T-cell (primary cell): ENCODE measurements at regions not wholly inside any gene's neighbourhood (a gene's known extent, or its start where the extent isn't known, plus 50 kb on each side); places are given as distances from the start of the nearest gene placed in this dataset.

Experiments used
- ATAC-seq, 4 experiments: fragments of 200-7000 bp in 3 of 4; fragments of 150-1000 bp in 1 of 4; cut with Tn5 transposase; replicated peaks in 1 of 4; 1 replicate in 3 of 4; 2 replicates in 1 of 4; pipeline ENCODE4 v1.10.0; 2021; ENCODE audit warnings: moderate library complexity in 3 of 4, mild to moderate bottlenecking in 2 of 4, moderate number of reproducible peaks in 1 of 4
- CTCF ChIA-PET, 2 donors: fragments of 300-600 bp; sonication (Branson Sonifier 250); formaldehyde crosslinking; loops; one replicate each; lab custom pipeline; 2022; ENCODE audit warnings: antibody characterized with exemption in 2 of 2; lab: Charles Lee
- POLR2A ChIA-PET, 2 donors: fragments of 300-600 bp; sonication (Branson Sonifier 250); formaldehyde crosslinking; loops; one replicate each; lab custom pipeline; 2022; ENCODE audit warnings: antibody characterized with exemption in 2 of 2; lab: Charles Lee
- DNase-seq, 35 experiments: peaks; one replicate each; pipeline versions ENCODE4 v3.0.0 to v3.0.0-alpha.2; 2013 to 2023
- H3K27ac ChIP-seq: one replicate; pipeline ENCODE4 v1.5.1; 2013; ENCODE audit warnings: low read length
- H3K27me3 ChIP-seq, 2 experiments: replicated peaks in 1 of 2; 1 replicate in 1 of 2; 2 replicates in 1 of 2; pipeline versions ENCODE4 v1.6.1 to v1.7.0; 2013; ENCODE audit warnings: low read length in 1 of 2, mixed read lengths in 1 of 2; ENCODE audit not compliant: control insufficient read depth in 2 of 2, insufficient read depth in 2 of 2; ENCODE audit errors: extremely low read depth in 1 of 2
- H3K36me3 ChIP-seq, 2 donors: 1 replicate in 1 of 2; 2 replicates in 1 of 2; pipeline versions ENCODE4 v1.6.1 to v1.7.0; 2013; ENCODE audit warnings: low read length in 1 of 2; ENCODE audit not compliant: control insufficient read depth in 2 of 2, insufficient read depth in 1 of 2; ENCODE audit errors: extremely low read depth in 1 of 2
- H3K4me1 ChIP-seq, 2 experiments: 1 replicate in 1 of 2; 2 replicates in 1 of 2; pipeline versions ENCODE4 v1.6.1 to v1.7.0; 2013; ENCODE audit warnings: low read length in 2 of 2, mixed read lengths in 1 of 2; ENCODE audit not compliant: insufficient read depth in 2 of 2, control insufficient read depth in 1 of 2; ENCODE audit errors: extremely low read depth in 1 of 2
- H3K4me3 ChIP-seq, 2 donors: 1 replicate in 1 of 2; 2 replicates in 1 of 2; pipeline versions ENCODE4 v1.5.1 to v1.7.0; 2013; ENCODE audit warnings: mild to moderate bottlenecking in 2 of 2, low read length in 1 of 2, moderate library complexity in 1 of 2; ENCODE audit not compliant: control insufficient read depth in 1 of 2; ENCODE audit errors: extremely low read depth in 1 of 2
- H3K9me3 ChIP-seq: 2 replicates; pipeline ENCODE4 v1.7.0; 2013
- H3K27ac Mint-ChIP-seq, 2 donors: one replicate each; pipeline ENCODE4 v1.8.0; 2020 to 2021; ENCODE audit warnings: mild to moderate bottlenecking in 2 of 2, mixed read lengths in 2 of 2
- H3K27me3 Mint-ChIP-seq, 2 donors: one replicate each; pipeline ENCODE4 v1.8.0; 2021 to 2022; ENCODE audit warnings: mixed read lengths in 2 of 2
- H3K36me3 Mint-ChIP-seq: one replicate; pipeline ENCODE4 v1.8.0; 2021; ENCODE audit warnings: mixed read lengths
- H3K4me1 Mint-ChIP-seq, 3 donors: one replicate each; pipeline ENCODE4 v1.8.0; 2020 to 2022; ENCODE audit warnings: mixed read lengths in 3 of 3, mild to moderate bottlenecking in 1 of 3
- H3K4me3 Mint-ChIP-seq, 3 donors: one replicate each; pipeline ENCODE4 v1.8.0; 2020 to 2022; ENCODE audit warnings: mild to moderate bottlenecking in 3 of 3, mixed read lengths in 3 of 3, moderate library complexity in 3 of 3
- H3K9me3 Mint-ChIP-seq, 3 donors: one replicate each; pipeline ENCODE4 v1.8.0; 2020 to 2022; ENCODE audit warnings: mixed read lengths in 3 of 3
- WGBS: methylation state at CpG from one replicate; pipeline ENCODE4 v1.1.5; 2013; ENCODE audit warnings: missing lambda C conversion rate; ENCODE audit not compliant: insufficient coverage; 5-methylcytosine and 5-hydroxymethylcytosine counted together

- Mint-ChIP-seq H3K27ac (no peak overlapping the region), H3K27me3 (peaks cover 2 to 6% of the 10 kb centered on the region in 2 donors), H3K36me3 (no peaks in the 10 kb centered on the region), H3K9me3 (no peaks in the 10 kb centered on the region), H3K4me3 (no peak overlapping the region), H3K4me1 (peaks cover 0 to 2% (median 0%) of the 10 kb centered on the region in 3 donors)
- DNase-seq (no peak), ATAC-seq (no peak)
- Histone ChIP-seq H3K27me3 (peaks cover 0 to 3% of the 10 kb centered on the region in 2 experiments), H3K27ac (no peak overlapping the region), H3K36me3 (no peaks in the 10 kb centered on the region), H3K4me1 (no peaks in the 10 kb centered on the region), H3K9me3 (no peaks in the 10 kb centered on the region), H3K4me3 (no peak overlapping the region)
- CTCF ChIA-PET: no interaction called here
- no CpG with 5 or more reads among the region's 2 CpGs for WGBS
- POLR2A ChIA-PET: no interaction called here
Measured at GRCh38 chr4:11543706-11544105, 115.0 kb upstream of the HS3ST1 start.

- WGBS: no CpG with 5 or more reads among the region's 2 CpGs
- Mint-ChIP-seq H3K4me1 (peaks cover 0 to 2% (median 0%) of the 10 kb centered on the region in 3 donors), H3K4me3 (no peak overlapping the region), H3K36me3 (no peaks in the 10 kb centered on the region), H3K27me3 (peaks cover 2% of the 10 kb centered on the region in 2 donors), H3K9me3 (no peaks in the 10 kb centered on the region), H3K27ac (no peak overlapping the region)
- ChIA-PET POLR2A (no interaction called here), CTCF (no interaction called here)
- Histone ChIP-seq H3K4me3 (no peak overlapping the region), H3K36me3 (no peaks in the 10 kb centered on the region), H3K27ac (no peak overlapping the region), H3K27me3 (peaks cover 0 to 3% of the 10 kb centered on the region in 2 experiments), H3K9me3 (no peaks in the 10 kb centered on the region), H3K4me1 (no peaks in the 10 kb centered on the region)
- DNase-seq: no peak
- ATAC-seq: no peak
Measured at GRCh38 chr4:11542952-11543351, 114.3 kb upstream of the HS3ST1 start.

DNA sequence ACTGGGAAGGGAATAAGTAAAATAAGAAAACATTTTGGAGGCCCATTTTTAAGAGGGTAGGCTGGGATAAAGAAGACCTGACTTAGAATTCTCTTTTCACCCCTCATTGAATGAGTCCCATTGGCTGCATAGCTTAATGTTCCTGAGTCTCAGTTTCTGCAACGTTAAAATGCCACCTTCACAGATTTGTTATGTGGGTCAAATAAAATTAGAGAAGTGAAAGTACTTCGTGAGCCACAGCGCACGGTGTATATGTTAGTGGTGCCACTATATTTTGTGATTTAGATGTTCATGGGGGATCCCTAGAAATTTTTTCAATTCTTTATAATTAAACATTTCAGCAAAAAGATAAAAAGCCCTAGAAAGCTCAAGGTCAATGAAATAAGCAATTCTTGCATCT is 109.2 kb upstream of the HS3ST1 start:
- Histone ChIP-seq H3K9me3 (no peaks in the 10 kb centered on the region), H3K27ac (no peak overlapping the region), H3K27me3 (no peaks in the 10 kb centered on the region), H3K4me3 (no peak overlapping the region), H3K36me3 (no peaks in the 10 kb centered on the region), H3K4me1 (no peaks in the 10 kb centered on the region)
- ATAC-seq (no peak), DNase-seq (no peak)
- Mint-ChIP-seq H3K4me1 (no peaks in the 10 kb centered on the region), H3K9me3 (no peaks in the 10 kb centered on the region), H3K36me3 (no peaks in the 10 kb centered on the region), H3K27me3 (peaks cover 0 to 4% of the 10 kb centered on the region in 2 donors), H3K27ac (no peak overlapping the region), H3K4me3 (no peak overlapping the region)
- no CpG with 5 or more reads among the region's 4 CpGs for WGBS
- POLR2A ChIA-PET: no interaction called here
- CTCF ChIA-PET: no interaction called here

DNA sequence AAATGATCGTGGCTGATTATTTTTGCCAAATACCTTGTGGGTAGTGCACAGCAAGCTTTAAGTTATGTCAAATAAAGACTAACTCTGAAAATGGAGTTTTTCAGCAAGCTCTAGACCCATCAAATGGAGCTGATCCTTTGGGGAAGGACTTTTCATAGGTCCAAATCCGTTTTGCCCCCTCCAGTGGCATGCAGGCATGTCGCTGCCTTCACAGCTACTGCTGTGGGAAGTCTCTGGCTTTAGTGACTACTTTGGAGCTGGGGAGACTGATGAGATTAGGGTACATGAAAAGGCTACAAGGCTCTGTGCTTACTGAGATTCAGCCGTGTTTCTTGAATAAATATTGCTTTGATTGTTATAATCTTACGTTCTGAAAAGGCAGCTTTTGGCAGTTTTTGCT is 106.6 kb upstream of the HS3ST1 start:
- no peak overlapping the region for H3K27ac ChIP-seq
- H3K36me3 Mint-ChIP-seq: peaks cover 4% of the 10 kb centered on the region
- WGBS: 93% methylated on average over 3 of the region's 5 CpGs
- ATAC-seq: no peak
- no peak overlapping the region for H3K4me3 ChIP-seq
- no peak overlapping the region for H3K4me3 Mint-ChIP-seq
- ChIA-PET POLR2A (interaction anchor here in 1 of 2 donors (0.6 kb wide), 1 partner anchor 22 kb away, joined by 3 read pairs; no protein-coding TSS in a partner anchor), CTCF (no interaction called here)
- H3K27ac Mint-ChIP-seq: no peak overlapping the region
- H3K4me1 ChIP-seq: no peaks in the 10 kb centered on the region
- H3K36me3 ChIP-seq: no peaks in the 10 kb centered on the region
- H3K9me3 ChIP-seq: no peaks in the 10 kb centered on the region
- peaks cover 4 to 5% (median 5%) of the 10 kb centered on the region in 3 donors for H3K9me3 Mint-ChIP-seq
- H3K4me1 Mint-ChIP-seq: no peaks in the 10 kb centered on the region
- H3K27me3 Mint-ChIP-seq: peaks cover 0 to 4% of the 10 kb centered on the region in 2 donors
- no peak for DNase-seq
- H3K27me3 ChIP-seq: no peaks in the 10 kb centered on the region

DNA sequence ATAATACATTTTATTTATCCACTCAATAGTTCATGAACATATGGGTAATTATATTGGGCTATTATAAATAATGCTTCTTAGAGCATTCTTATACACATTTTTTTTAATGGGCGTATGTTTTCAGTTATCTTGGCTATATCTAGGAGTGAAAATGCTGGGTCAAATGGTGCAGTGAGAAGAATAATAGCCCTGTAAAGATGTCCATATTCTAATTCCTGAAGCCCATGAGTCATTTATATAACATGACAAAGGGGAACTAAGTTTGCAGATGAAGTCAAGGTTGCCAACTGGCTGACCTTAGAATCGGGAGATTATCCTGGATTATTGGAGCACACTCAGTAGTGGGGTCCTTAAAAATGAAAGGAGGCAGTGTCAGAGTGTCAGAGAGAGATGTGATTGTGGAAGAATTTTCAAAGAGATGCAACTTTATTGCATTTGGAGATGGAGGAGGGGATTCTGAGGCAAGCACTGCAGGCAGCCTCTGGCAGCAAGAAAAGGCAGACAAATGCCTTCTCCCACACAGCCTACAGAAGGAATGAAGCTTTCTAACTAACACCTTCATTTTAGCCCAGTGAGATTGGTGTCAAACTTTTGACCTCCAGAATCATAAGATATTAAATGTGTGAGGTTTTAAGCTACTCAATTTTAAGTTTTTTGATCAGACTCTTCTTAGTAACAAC is 106.1 kb upstream of the HS3ST1 start:
- Histone ChIP-seq H3K36me3 (no peaks in the 10 kb centered on the region), H3K9me3 (no peaks in the 10 kb centered on the region), H3K4me3 (no peak overlapping the region), H3K27me3 (no peaks in the 10 kb centered on the region), H3K27ac (no peak overlapping the region), H3K4me1 (no peaks in the 10 kb centered on the region)
- no peak for ATAC-seq
- Mint-ChIP-seq H3K9me3 (peaks cover 5 to 6% (median 6%) of the 10 kb centered on the region in 3 donors), H3K27ac (no peak overlapping the region), H3K4me1 (no peaks in the 10 kb centered on the region), H3K4me3 (no peak overlapping the region), H3K27me3 (peaks cover 0 to 4% of the 10 kb centered on the region in 2 donors), H3K36me3 (peaks cover 4% of the 10 kb centered on the region)
- ChIA-PET CTCF (no interaction called here), POLR2A (no interaction called here)
- DNase-seq: no peak
- WGBS: 90% methylated on average over 1 of the region's 2 CpGs

DNA sequence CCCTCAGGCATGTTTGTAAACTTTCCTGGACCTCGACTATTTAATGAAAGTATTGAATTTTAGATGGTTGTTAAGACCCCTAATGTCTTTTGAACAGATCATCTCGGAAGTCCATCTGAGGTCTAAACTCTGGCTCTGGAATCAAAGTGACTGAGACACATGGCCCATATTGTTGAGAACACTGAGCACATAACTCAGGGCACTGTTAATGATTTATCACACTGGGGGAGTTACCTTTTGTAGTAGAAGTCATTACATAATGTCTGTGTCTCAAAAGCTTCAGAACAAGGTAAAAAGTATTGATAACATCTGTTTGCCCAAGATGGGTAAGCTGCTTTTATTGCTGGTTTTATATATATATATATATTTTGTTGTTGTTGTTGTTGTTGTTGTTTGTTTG is 103.4 kb upstream of the HS3ST1 start:
- no peak for ATAC-seq
- WGBS: 100% methylated on average over 1 of the region's 2 CpGs
- peaks cover 4% of the 10 kb centered on the region for H3K36me3 Mint-ChIP-seq
- no peaks in the 10 kb centered on the region for H3K4me1 ChIP-seq
- no peak overlapping the region for H3K4me3 ChIP-seq
- H3K36me3 ChIP-seq: no peaks in the 10 kb centered on the region
- H3K27ac ChIP-seq: no peak overlapping the region
- H3K27me3 Mint-ChIP-seq: peaks cover 0 to 4% of the 10 kb centered on the region in 2 donors
- H3K9me3 Mint-ChIP-seq: peaks cover 5 to 6% (median 6%) of the 10 kb centered on the region in 3 donors
- DNase-seq: no peak
- H3K4me1 Mint-ChIP-seq: no peaks in the 10 kb centered on the region
- no peaks in the 10 kb centered on the region for H3K9me3 ChIP-seq
- no peak overlapping the region for H3K27ac Mint-ChIP-seq
- no peaks in the 10 kb centered on the region for H3K27me3 ChIP-seq
- ChIA-PET CTCF (no interaction called here), POLR2A (no interaction called here)
- H3K4me3 Mint-ChIP-seq: no peak overlapping the region
